ENCODE measurements at regions not wholly inside any gene's neighbourhood (a gene's known extent, or its start where the extent isn't known, plus 50 kb on each side); places are given as distances from the start of the nearest gene placed in this dataset.
"Not testable (repeated sequence)": the region's sequence is repeated elsewhere in the genome, so short reads cannot be mapped to it uniquely, and the experiment has no call there.

- peaks cover 17% of the 10 kb centered on the region for H3K4me1 Mint-ChIP-seq (ENCODE audit: low read depth)
- no peak overlapping the region for H3K4me3 Mint-ChIP-seq
- no peak for DNase-seq (ENCODE audit: low spot score)
- H3K27me3 Mint-ChIP-seq (ENCODE audit: insufficient read depth): peaks cover 2% of the 10 kb centered on the region
- no peak overlapping the region for H3K27ac Mint-ChIP-seq
- H3K9me3 Mint-ChIP-seq: no peaks in the 10 kb centered on the region
- intact Hi-C loops (cut with micrococcal nuclease): loop anchor here (10.0 kb wide), 1 partner anchor 249 kb away; the partner anchor contains the start of gene FSTL4
- H3K36me3 Mint-ChIP-seq (ENCODE audit: low read depth): no peaks in the 10 kb centered on the region
Measured at GRCh38 chr5:133863857-133864585, 104.4 kb downstream of the C5orf15 start.

- peaks cover 6% of the 10 kb centered on the region for H3K27me3 Mint-ChIP-seq (ENCODE audit: insufficient read depth)
- peaks cover 9% of the 10 kb centered on the region for H3K4me1 Mint-ChIP-seq (ENCODE audit: low read depth)
- DNase-seq (ENCODE audit: low spot score): no peak
- H3K4me3 Mint-ChIP-seq: no peak overlapping the region
- intact Hi-C loops (cut with micrococcal nuclease): loop anchor here (10.0 kb wide), 1 partner anchor 246 kb away; the partner anchor contains the start of gene FSTL4
- H3K27ac Mint-ChIP-seq: no peak overlapping the region
- no peaks in the 10 kb centered on the region for H3K9me3 Mint-ChIP-seq
- no peaks in the 10 kb centered on the region for H3K36me3 Mint-ChIP-seq (ENCODE audit: low read depth)
Measured at GRCh38 chr5:133861161-133861737, 107.2 kb downstream of the C5orf15 start.

GRCh38 chr5:133859073-133859472 lies 109.4 kb downstream of the C5orf15 start:
- Mint-ChIP-seq H3K4me3 (no peak overlapping the region), H3K36me3 (ENCODE audit: low read depth) (no peaks in the 10 kb centered on the region), H3K27me3 (ENCODE audit: insufficient read depth) (peaks cover 10% of the 10 kb centered on the region), H3K4me1 (ENCODE audit: low read depth) (peaks cover 9% of the 10 kb centered on the region), H3K27ac (no peak overlapping the region), H3K9me3 (no peaks in the 10 kb centered on the region)
- no peak for DNase-seq (ENCODE audit: low spot score)
- intact Hi-C loops (cut with micrococcal nuclease): no loop called here

GRCh38 chr5:133857595-133858313 lies 110.7 kb downstream of the C5orf15 start:
- not testable (repeated sequence) for H3K27ac Mint-ChIP-seq; DNase-seq (ENCODE audit: low spot score)

GRCh38 chr5:133854554-133854953 lies 113.9 kb downstream of the C5orf15 start:
- H3K4me1 Mint-ChIP-seq (ENCODE audit: low read depth): no peaks in the 10 kb centered on the region
- no peak overlapping the region for H3K4me3 Mint-ChIP-seq
- H3K36me3 Mint-ChIP-seq (ENCODE audit: low read depth): no peaks in the 10 kb centered on the region
- DNase-seq (ENCODE audit: low spot score): no peak
- no peak overlapping the region for H3K27ac Mint-ChIP-seq
- no peaks in the 10 kb centered on the region for H3K9me3 Mint-ChIP-seq
- intact Hi-C loops (cut with micrococcal nuclease): no loop called here
- peaks cover 15% of the 10 kb centered on the region for H3K27me3 Mint-ChIP-seq (ENCODE audit: insufficient read depth)

More at GRCh38 chr5:133857595-133858313, 110.7 kb downstream of the C5orf15 start:
- intact Hi-C loops (cut with micrococcal nuclease); H3K4me1 Mint-ChIP-seq (ENCODE audit: low read depth); H3K9me3 Mint-ChIP-seq; H3K4me3 Mint-ChIP-seq; H3K36me3 Mint-ChIP-seq (ENCODE audit: low read depth): not testable (repeated sequence)
- peaks cover 16% of the 10 kb centered on the region for H3K27me3 Mint-ChIP-seq (ENCODE audit: insufficient read depth)

GRCh38 chr5:133853646-133854365 lies 114.6 kb downstream of the C5orf15 start:
- no peak for DNase-seq (ENCODE audit: low spot score)
- Mint-ChIP-seq H3K36me3 (ENCODE audit: low read depth) (no peaks in the 10 kb centered on the region), H3K4me1 (ENCODE audit: low read depth) (no peaks in the 10 kb centered on the region), H3K4me3 (no peak overlapping the region), H3K9me3 (no peaks in the 10 kb centered on the region), H3K27ac (no peak overlapping the region), H3K27me3 (ENCODE audit: insufficient read depth) (peaks cover 14% of the 10 kb centered on the region)
- intact Hi-C loops (cut with micrococcal nuclease): no loop called here

GRCh38 chr5:133851521-133851920 lies 116.9 kb downstream of the C5orf15 start:
- no peak for DNase-seq (ENCODE audit: low spot score)
- H3K4me1 Mint-ChIP-seq (ENCODE audit: low read depth): no peaks in the 10 kb centered on the region
- intact Hi-C loops (cut with micrococcal nuclease): no loop called here
- H3K36me3 Mint-ChIP-seq (ENCODE audit: low read depth): no peaks in the 10 kb centered on the region
- H3K9me3 Mint-ChIP-seq: no peaks in the 10 kb centered on the region
- no peak overlapping the region for H3K4me3 Mint-ChIP-seq
- no peak overlapping the region for H3K27ac Mint-ChIP-seq
- H3K27me3 Mint-ChIP-seq (ENCODE audit: insufficient read depth): peaks cover 16% of the 10 kb centered on the region

- no peaks in the 10 kb centered on the region for H3K36me3 Mint-ChIP-seq (ENCODE audit: low read depth)
- intact Hi-C loops (cut with micrococcal nuclease): no loop called here
- no peaks in the 10 kb centered on the region for H3K4me1 Mint-ChIP-seq (ENCODE audit: low read depth)
- no peaks in the 10 kb centered on the region for H3K9me3 Mint-ChIP-seq
- no peak for DNase-seq (ENCODE audit: low spot score)
- no peak overlapping the region for H3K4me3 Mint-ChIP-seq
- no peak overlapping the region for H3K27ac Mint-ChIP-seq
- peaks cover 16% of the 10 kb centered on the region for H3K27me3 Mint-ChIP-seq (ENCODE audit: insufficient read depth)
Measured at GRCh38 chr5:133850811-133851210, 117.6 kb downstream of the C5orf15 start.

GRCh38 chr5:133849116-133849515 lies 119.3 kb downstream of the C5orf15 start:
- no peak for DNase-seq (ENCODE audit: low spot score)
- H3K27me3 Mint-ChIP-seq (ENCODE audit: insufficient read depth): peaks cover 12% of the 10 kb centered on the region
- intact Hi-C loops (cut with micrococcal nuclease): no loop called here
- no peaks in the 10 kb centered on the region for H3K4me1 Mint-ChIP-seq (ENCODE audit: low read depth)
- no peak overlapping the region for H3K27ac Mint-ChIP-seq
- no peaks in the 10 kb centered on the region for H3K36me3 Mint-ChIP-seq (ENCODE audit: low read depth)
- H3K4me3 Mint-ChIP-seq: no peak overlapping the region
- no peaks in the 10 kb centered on the region for H3K9me3 Mint-ChIP-seq

GRCh38 chr5:133848341-133848811 lies 120.0 kb downstream of the C5orf15 start:
- Mint-ChIP-seq H3K4me3 (no peak overlapping the region), H3K36me3 (ENCODE audit: low read depth) (no peaks in the 10 kb centered on the region), H3K9me3 (no peaks in the 10 kb centered on the region), H3K4me1 (ENCODE audit: low read depth) (no peaks in the 10 kb centered on the region), H3K27me3 (ENCODE audit: insufficient read depth) (peaks cover 13% of the 10 kb centered on the region), H3K27ac (no peak overlapping the region)
- intact Hi-C loops (cut with micrococcal nuclease): no loop called here
- no peak for DNase-seq (ENCODE audit: low spot score)

GRCh38 chr5:133847886-133848285 lies 120.5 kb downstream of the C5orf15 start:
- intact Hi-C loops (cut with micrococcal nuclease): no loop called here
- no peak overlapping the region for H3K4me3 Mint-ChIP-seq
- DNase-seq (ENCODE audit: low spot score): no peak
- no peaks in the 10 kb centered on the region for H3K9me3 Mint-ChIP-seq
- H3K36me3 Mint-ChIP-seq (ENCODE audit: low read depth): no peaks in the 10 kb centered on the region
- peaks cover 9% of the 10 kb centered on the region for H3K27me3 Mint-ChIP-seq (ENCODE audit: insufficient read depth)
- H3K27ac Mint-ChIP-seq: no peak overlapping the region
- no peaks in the 10 kb centered on the region for H3K4me1 Mint-ChIP-seq (ENCODE audit: low read depth)

GRCh38 chr5:133847301-133847700 lies 121.1 kb downstream of the C5orf15 start:
- Mint-ChIP-seq H3K36me3 (ENCODE audit: low read depth) (no peaks in the 10 kb centered on the region), H3K4me1 (ENCODE audit: low read depth) (no peaks in the 10 kb centered on the region), H3K4me3 (no peak overlapping the region), H3K9me3 (no peaks in the 10 kb centered on the region), H3K27me3 (ENCODE audit: insufficient read depth) (peaks cover 9% of the 10 kb centered on the region), H3K27ac (no peak overlapping the region)
- no peak for DNase-seq (ENCODE audit: low spot score)
- intact Hi-C loops (cut with micrococcal nuclease): no loop called here

Measured in activated T-helper 1 cell treated with anti-CD3 and anti-CD28 coated beads, Interleukin-12 subunit alpha, Interleukin-12 subunit beta, Interleukin-2, Interleukin-4 antibody, amounts not matched to agents 30 ng/mL and 10 ng/mL and 1 ng/mL, durations not matched to agents 14 hours and 24 hours and 36 hours (primary cell).